Vagina (tissue), 2 donors: ENCODE measurements at regions not wholly inside any gene's neighbourhood (a gene's known extent, or its start where the extent isn't known, plus 50 kb on each side); places are given as distances from the start of the nearest gene placed in this dataset.

Experiments used
- CTCF ChIP-seq, 3 experiments: fragments of 450-650 bp in 2 of 3; fragments of 200-600 bp in 1 of 3; sonication (generic) in 1 of 3; IDR thresholded peaks; one replicate each; pipeline ENCODE4 v1.5.1; 2017 to 2019; ENCODE audit warnings: antibody characterized with exemption in 3 of 3, mild to moderate bottlenecking in 2 of 3, moderate library complexity in 2 of 3
- POLR2A ChIP-seq, 2 donors: fragments of 450-650 bp; IDR thresholded peaks; one replicate each; pipeline ENCODE4 v1.6.1; 2017; ENCODE audit warnings: antibody characterized with exemption in 2 of 2, mild to moderate bottlenecking in 2 of 2, moderate library complexity in 2 of 2

- TF ChIP-seq POLR2A (IDR thresholded peaks at IDR 0.05) (no peak), CTCF (IDR thresholded peaks at IDR 0.05) (no peak)
Measured at GRCh38 chrX:131779741-131780140, 235.9 kb downstream of the OR13H1 start.
